Neural cell (in vitro differentiated cells): ENCODE measurements at regions not wholly inside any gene's neighbourhood (a gene's known extent, or its start where the extent isn't known, plus 50 kb on each side); places are given as distances from the start of the nearest gene placed in this dataset.

Source experiments
- H2AFZ ChIP-seq: fragments of 200-600, 300-800 bp; sonication (generic), shearing (Covaris generic); 2 replicates; pipeline ENCODE4 v1.6.0; 2014; ENCODE audit warnings: low read depth, mild to moderate bottlenecking, antibody characterized with exemption, low read length, moderate library complexity
- H3F3A ChIP-seq: fragments of 200-600 bp; shearing (Covaris generic); 2 replicates; pipeline ENCODE4 v1.6.1; 2016; ENCODE audit warnings: mild to moderate bottlenecking, moderate library complexity, mixed read lengths, antibody characterized with exemption, low read length; ENCODE audit not compliant: insufficient read depth, poor library complexity, severe bottlenecking
- H3K27ac ChIP-seq: fragments of 200-600, 300-800 bp; sonication (generic), shearing (Covaris generic); 2 replicates; pipeline ENCODE4 v1.5.1; 2014; ENCODE audit warnings: mild to moderate bottlenecking, low read length, moderate library complexity
- H3K27me3 ChIP-seq: fragments of 300-800, 200-600 bp; sonication (generic), shearing (Covaris generic); 2 replicates; pipeline ENCODE4 v1.6.0; 2014; ENCODE audit warnings: mild to moderate bottlenecking, low read depth, low read length, moderate library complexity; ENCODE audit not compliant: insufficient read depth
- H3K36me3 ChIP-seq: fragments of 300-800, 200-600 bp; sonication (generic), shearing (Covaris generic); 2 replicates; pipeline ENCODE4 v1.5.1; 2014; ENCODE audit warnings: mild to moderate bottlenecking, antibody characterized with exemption, low read length, moderate library complexity; ENCODE audit not compliant: insufficient read depth
- H3K4me2 ChIP-seq: fragments of 300-800, 200-600 bp; sonication (generic), shearing (Covaris generic); 2 replicates; pipeline ENCODE4 v1.6.0; 2014; ENCODE audit warnings: mild to moderate bottlenecking, low read length
- H3K4me3 ChIP-seq: fragments of 300-800, 200-600 bp; sonication (generic), shearing (Covaris generic); 2 replicates; pipeline ENCODE4 v1.5.1; 2014; ENCODE audit warnings: mild to moderate bottlenecking, low read length, moderate library complexity
- H3K79me2 ChIP-seq: fragments of 200-600 bp; shearing (Covaris generic); replicated peaks from 2 replicates; pipeline ENCODE4 v1.6.0; 2014; ENCODE audit warnings: mild to moderate bottlenecking, low read length, moderate library complexity; ENCODE audit not compliant: insufficient read depth
- H3K9ac ChIP-seq: fragments of 300-800, 200-600 bp; sonication (generic), shearing (Covaris generic); 2 replicates; pipeline ENCODE4 v1.6.1; 2016; ENCODE audit warnings: mild to moderate bottlenecking, low read length, mixed read lengths
- H3K9me2 ChIP-seq: fragments of 200-600 bp; shearing (Covaris generic); 2 replicates; pipeline ENCODE4 v1.6.1; 2016; ENCODE audit warnings: mild to moderate bottlenecking, low read length, mixed read lengths; ENCODE audit not compliant: insufficient read depth
- H3K9me3 ChIP-seq: fragments of 200-600, 300-800 bp; sonication (generic), shearing (Covaris generic); 2 replicates; pipeline ENCODE4 v1.6.1; 2016; ENCODE audit warnings: mild to moderate bottlenecking, mixed run types, low read length, moderate library complexity, mixed read lengths
- H4K20me1 ChIP-seq: fragments of 200-600 bp; shearing (Covaris generic); 2 replicates; pipeline ENCODE4 v1.6.1; 2016; ENCODE audit warnings: mild to moderate bottlenecking, mixed run types; ENCODE audit not compliant: insufficient read depth
- EP300 ChIP-seq: fragments of 450-650 bp; conservative IDR thresholded peaks from 2 replicates; pipeline ENCODE4 v1.6.1; 2014; ENCODE audit warnings: antibody characterized with exemption, mild to moderate bottlenecking, moderate library complexity; ENCODE audit not compliant: poor library complexity, severe bottlenecking
- EZH2 ChIP-seq: fragments of 200-600, 300-800 bp; shearing (Covaris generic), sonication (generic); IDR thresholded peaks from 2 replicates; pipeline ENCODE4 v1.6.1; 2014; ENCODE audit warnings: antibody characterized with exemption, low read length, borderline replicate concordance, mild to moderate bottlenecking; ENCODE audit not compliant: insufficient read depth, poor library complexity, severe bottlenecking
- MXI1 ChIP-seq: fragments of 450-650 bp; conservative IDR thresholded peaks from 2 replicates; pipeline ENCODE4 v1.6.1; 2014; ENCODE audit warnings: antibody characterized with exemption, mild to moderate bottlenecking; ENCODE audit not compliant: poor library complexity, severe bottlenecking
- POLR2AphosphoS5 ChIP-seq: IDR thresholded peaks from 2 replicates; pipeline ENCODE4 v1.6.1; 2012
- RAD21 ChIP-seq: fragments of 450-650 bp; conservative IDR thresholded peaks from 2 replicates; pipeline ENCODE4 v1.6.1; 2014; ENCODE audit warnings: antibody characterized with exemption, mild to moderate bottlenecking, moderate library complexity
- SMC3 ChIP-seq: fragments of 450-650 bp; conservative IDR thresholded peaks from 2 replicates; pipeline ENCODE4 v1.6.1; 2014; ENCODE audit warnings: antibody characterized with exemption, mild to moderate bottlenecking, moderate library complexity; ENCODE audit not compliant: poor library complexity
- TAF1 ChIP-seq: IDR thresholded peaks from 2 replicates; pipeline ENCODE4 v1.6.1; 2012; ENCODE audit warnings: low read depth
- TF ChIP-seq, protein P1 (sequence below): fragments of 450-650 bp; IDR thresholded peaks from 2 replicates; pipeline ENCODE4 v1.5.1; 2014; ENCODE audit warnings: antibody characterized with exemption, mild to moderate bottlenecking, moderate library complexity; ENCODE audit not compliant: poor library complexity, severe bottlenecking
- TF ChIP-seq, protein P2 (sequence below): IDR thresholded peaks from 2 replicates; pipeline ENCODE4 v1.6.1; 2012; ENCODE audit warnings: borderline replicate concordance

DNA sequence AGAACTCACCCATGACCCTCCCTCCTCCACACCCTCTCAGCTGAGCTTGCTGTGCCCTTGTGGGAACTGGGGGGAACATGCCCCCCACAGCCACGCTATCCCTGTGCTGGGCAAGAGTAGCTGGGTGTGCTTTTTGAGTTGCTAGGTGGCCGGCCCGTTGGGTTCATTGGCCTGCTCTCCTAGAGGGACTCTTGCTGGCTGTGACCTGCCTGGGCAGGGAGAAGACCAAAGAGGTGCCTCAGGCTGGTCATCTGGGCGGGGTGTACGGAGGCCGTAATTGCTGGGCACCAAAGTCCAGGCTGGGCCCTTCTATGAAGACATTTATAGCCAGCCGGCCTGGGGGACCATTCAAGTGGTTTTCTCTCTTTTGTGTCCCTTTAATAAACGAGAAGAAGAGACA lies 138.3 kb upstream of the ZBTB40 start:
- Histone ChIP-seq H3K27me3 (no peaks in the 10 kb centered on the region), H3K79me2 (no peaks in the 10 kb centered on the region), H3K9ac (no peak overlapping the region), H3K36me3 (no peaks in the 10 kb centered on the region), H2AFZ (no peak overlapping the region), H4K20me1 (no peaks in the 10 kb centered on the region), H3K4me3 (no peak overlapping the region), H3K9me2 (no peaks in the 10 kb centered on the region), H3K27ac (no peak overlapping the region), H3F3A (no peaks in the 10 kb centered on the region), H3K4me2 (no peak overlapping the region), H3K9me3 (no peaks in the 10 kb centered on the region)
- TF ChIP-seq EP300, result no peak
- no peak for TF ChIP-seq EZH2
- TF ChIP-seq, protein P1, sequence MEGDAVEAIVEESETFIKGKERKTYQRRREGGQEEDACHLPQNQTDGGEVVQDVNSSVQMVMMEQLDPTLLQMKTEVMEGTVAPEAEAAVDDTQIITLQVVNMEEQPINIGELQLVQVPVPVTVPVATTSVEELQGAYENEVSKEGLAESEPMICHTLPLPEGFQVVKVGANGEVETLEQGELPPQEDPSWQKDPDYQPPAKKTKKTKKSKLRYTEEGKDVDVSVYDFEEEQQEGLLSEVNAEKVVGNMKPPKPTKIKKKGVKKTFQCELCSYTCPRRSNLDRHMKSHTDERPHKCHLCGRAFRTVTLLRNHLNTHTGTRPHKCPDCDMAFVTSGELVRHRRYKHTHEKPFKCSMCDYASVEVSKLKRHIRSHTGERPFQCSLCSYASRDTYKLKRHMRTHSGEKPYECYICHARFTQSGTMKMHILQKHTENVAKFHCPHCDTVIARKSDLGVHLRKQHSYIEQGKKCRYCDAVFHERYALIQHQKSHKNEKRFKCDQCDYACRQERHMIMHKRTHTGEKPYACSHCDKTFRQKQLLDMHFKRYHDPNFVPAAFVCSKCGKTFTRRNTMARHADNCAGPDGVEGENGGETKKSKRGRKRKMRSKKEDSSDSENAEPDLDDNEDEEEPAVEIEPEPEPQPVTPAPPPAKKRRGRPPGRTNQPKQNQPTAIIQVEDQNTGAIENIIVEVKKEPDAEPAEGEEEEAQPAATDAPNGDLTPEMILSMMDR, result no peak
- no peak for TF ChIP-seq MXI1
- TF ChIP-seq, protein P2, sequence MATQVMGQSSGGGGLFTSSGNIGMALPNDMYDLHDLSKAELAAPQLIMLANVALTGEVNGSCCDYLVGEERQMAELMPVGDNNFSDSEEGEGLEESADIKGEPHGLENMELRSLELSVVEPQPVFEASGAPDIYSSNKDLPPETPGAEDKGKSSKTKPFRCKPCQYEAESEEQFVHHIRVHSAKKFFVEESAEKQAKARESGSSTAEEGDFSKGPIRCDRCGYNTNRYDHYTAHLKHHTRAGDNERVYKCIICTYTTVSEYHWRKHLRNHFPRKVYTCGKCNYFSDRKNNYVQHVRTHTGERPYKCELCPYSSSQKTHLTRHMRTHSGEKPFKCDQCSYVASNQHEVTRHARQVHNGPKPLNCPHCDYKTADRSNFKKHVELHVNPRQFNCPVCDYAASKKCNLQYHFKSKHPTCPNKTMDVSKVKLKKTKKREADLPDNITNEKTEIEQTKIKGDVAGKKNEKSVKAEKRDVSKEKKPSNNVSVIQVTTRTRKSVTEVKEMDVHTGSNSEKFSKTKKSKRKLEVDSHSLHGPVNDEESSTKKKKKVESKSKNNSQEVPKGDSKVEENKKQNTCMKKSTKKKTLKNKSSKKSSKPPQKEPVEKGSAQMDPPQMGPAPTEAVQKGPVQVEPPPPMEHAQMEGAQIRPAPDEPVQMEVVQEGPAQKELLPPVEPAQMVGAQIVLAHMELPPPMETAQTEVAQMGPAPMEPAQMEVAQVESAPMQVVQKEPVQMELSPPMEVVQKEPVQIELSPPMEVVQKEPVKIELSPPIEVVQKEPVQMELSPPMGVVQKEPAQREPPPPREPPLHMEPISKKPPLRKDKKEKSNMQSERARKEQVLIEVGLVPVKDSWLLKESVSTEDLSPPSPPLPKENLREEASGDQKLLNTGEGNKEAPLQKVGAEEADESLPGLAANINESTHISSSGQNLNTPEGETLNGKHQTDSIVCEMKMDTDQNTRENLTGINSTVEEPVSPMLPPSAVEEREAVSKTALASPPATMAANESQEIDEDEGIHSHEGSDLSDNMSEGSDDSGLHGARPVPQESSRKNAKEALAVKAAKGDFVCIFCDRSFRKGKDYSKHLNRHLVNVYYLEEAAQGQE, result no peak
- no peak for TF ChIP-seq POLR2AphosphoS5
- no peak for TF ChIP-seq SMC3
- no peak for TF ChIP-seq TAF1
- no peak for TF ChIP-seq RAD21

DNA sequence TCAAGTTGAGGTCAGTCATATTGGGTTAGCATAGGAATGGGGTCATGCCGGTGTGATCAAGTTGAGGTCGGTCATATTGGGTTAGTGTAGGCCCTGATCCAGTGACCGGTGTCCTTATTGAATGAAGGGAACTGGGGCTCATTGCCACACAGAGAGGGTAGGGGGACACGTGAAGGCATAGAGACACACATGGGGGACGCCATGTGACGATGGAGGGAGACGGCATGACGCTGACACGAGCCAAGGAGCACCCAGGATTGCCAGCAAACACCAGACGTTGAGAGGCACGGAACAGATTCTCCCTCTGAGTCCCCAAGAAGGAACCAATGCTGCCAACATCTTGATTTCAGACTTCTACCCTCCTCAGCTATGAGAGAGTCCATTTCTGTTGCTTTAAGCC lies 136.9 kb upstream of the ZBTB40 start:
- Histone ChIP-seq H2AFZ (no peak overlapping the region), H4K20me1 (no peaks in the 10 kb centered on the region), H3K4me2 (no peak overlapping the region), H3K9ac (no peak overlapping the region), H3K27ac (no peak overlapping the region), H3K36me3 (no peaks in the 10 kb centered on the region), H3K4me3 (no peak overlapping the region), H3F3A (no peaks in the 10 kb centered on the region), H3K9me3 (no peaks in the 10 kb centered on the region), H3K27me3 (no peaks in the 10 kb centered on the region), H3K9me2 (no peaks in the 10 kb centered on the region), H3K79me2 (no peaks in the 10 kb centered on the region)
- TF ChIP-seq TAF1 (no peak), RAD21 (no peak), EP300 (no peak), EZH2 (no peak), SMC3 (no peak)
- TF ChIP-seq, protein P1, result no peak
- TF ChIP-seq, protein P2, result no peak
